Ovary (tissue), 3 donors: ENCODE measurements at regions not wholly inside any gene's neighbourhood (a gene's known extent, or its start where the extent isn't known, plus 50 kb on each side); places are given as distances from the start of the nearest gene placed in this dataset.

Experiments used
- POLR2A ChIP-seq: fragments of 450-650 bp; IDR thresholded peaks from one replicate; pipeline ENCODE4 v1.6.1; 2017; ENCODE audit warnings: antibody characterized with exemption, mild to moderate bottlenecking, moderate library complexity
- TF ChIP-seq, protein P1 (sequence below), 3 donors: fragments of 450-650 bp in 2 of 3; fragments of 200-600 bp in 1 of 3; IDR thresholded peaks; one replicate each; pipeline versions ENCODE4 v1.5.1 to v1.8.0; 2016 to 2022; ENCODE audit warnings: antibody characterized with exemption in 3 of 3, mild to moderate bottlenecking in 1 of 3
- donor health status: DM: no; HTN: no; CAD: no.

DNA sequence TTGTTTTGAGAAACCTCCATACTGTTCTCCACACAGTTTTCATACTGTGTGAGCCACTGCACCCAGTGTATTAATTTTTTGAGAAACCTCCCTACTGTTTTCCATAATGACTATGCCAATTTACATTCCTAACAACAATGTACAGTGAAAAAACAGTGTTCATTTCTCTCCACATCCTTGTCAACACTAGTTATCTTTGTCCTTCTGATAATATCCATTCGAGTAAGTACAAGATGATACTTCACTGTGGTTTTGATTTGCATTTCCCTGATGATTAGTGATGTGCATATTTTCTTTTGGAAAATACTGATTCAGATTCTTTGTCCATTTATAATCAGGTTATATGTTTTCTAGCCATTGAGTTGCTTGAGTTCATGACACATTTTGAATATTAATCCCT, 462.0 kb downstream of the CDH11 start:
- TF ChIP-seq, protein P1, sequence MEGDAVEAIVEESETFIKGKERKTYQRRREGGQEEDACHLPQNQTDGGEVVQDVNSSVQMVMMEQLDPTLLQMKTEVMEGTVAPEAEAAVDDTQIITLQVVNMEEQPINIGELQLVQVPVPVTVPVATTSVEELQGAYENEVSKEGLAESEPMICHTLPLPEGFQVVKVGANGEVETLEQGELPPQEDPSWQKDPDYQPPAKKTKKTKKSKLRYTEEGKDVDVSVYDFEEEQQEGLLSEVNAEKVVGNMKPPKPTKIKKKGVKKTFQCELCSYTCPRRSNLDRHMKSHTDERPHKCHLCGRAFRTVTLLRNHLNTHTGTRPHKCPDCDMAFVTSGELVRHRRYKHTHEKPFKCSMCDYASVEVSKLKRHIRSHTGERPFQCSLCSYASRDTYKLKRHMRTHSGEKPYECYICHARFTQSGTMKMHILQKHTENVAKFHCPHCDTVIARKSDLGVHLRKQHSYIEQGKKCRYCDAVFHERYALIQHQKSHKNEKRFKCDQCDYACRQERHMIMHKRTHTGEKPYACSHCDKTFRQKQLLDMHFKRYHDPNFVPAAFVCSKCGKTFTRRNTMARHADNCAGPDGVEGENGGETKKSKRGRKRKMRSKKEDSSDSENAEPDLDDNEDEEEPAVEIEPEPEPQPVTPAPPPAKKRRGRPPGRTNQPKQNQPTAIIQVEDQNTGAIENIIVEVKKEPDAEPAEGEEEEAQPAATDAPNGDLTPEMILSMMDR (IDR thresholded peaks at IDR 0.05) = no peak
- TF ChIP-seq POLR2A = no peak
